Glutamatergic neuron (in vitro differentiated cells): ENCODE measurements at regions not wholly inside any gene's neighbourhood (a gene's known extent, or its start where the extent isn't known, plus 50 kb on each side); places are given as distances from the start of the nearest gene placed in this dataset.

ENCODE experiments used
- DNase-seq: peaks from one replicate; pipeline ENCODE4 v3.0.0; 2022
- H3K27ac Mint-ChIP-seq: one replicate; pipeline ENCODE4 v1.8.0; 2020; ENCODE audit warnings: mild to moderate bottlenecking, mixed read lengths, inconsistent platforms; ENCODE audit not compliant: unreplicated experiment
- H3K27me3 Mint-ChIP-seq: one replicate; pipeline ENCODE4 v1.8.0; 2020; ENCODE audit warnings: mild to moderate bottlenecking, moderate library complexity, mixed read lengths, inconsistent platforms; ENCODE audit not compliant: unreplicated experiment
- H3K36me3 Mint-ChIP-seq: one replicate; pipeline ENCODE4 v1.8.0; 2020; ENCODE audit warnings: mild to moderate bottlenecking, mixed read lengths, inconsistent platforms; ENCODE audit not compliant: unreplicated experiment
- H3K4me1 Mint-ChIP-seq: one replicate; pipeline ENCODE4 v1.8.0; 2020; ENCODE audit warnings: mild to moderate bottlenecking, low read depth, mixed read lengths, inconsistent platforms; ENCODE audit not compliant: unreplicated experiment
- H3K4me3 Mint-ChIP-seq: one replicate; pipeline ENCODE4 v1.8.0; 2020; ENCODE audit warnings: mild to moderate bottlenecking, mixed read lengths, inconsistent platforms; ENCODE audit not compliant: unreplicated experiment
- H3K9me3 Mint-ChIP-seq: one replicate; pipeline ENCODE4 v1.8.0; 2020; ENCODE audit warnings: mild to moderate bottlenecking, moderate library complexity, mixed read lengths, inconsistent platforms; ENCODE audit not compliant: unreplicated experiment
- CTCF ChIP-seq: fragments of 200-600 bp; sonication (generic); IDR thresholded peaks from one replicate; pipeline ENCODE4 v1.5.0; 2021; ENCODE audit not compliant: partially characterized antibody, unreplicated experiment

DNA sequence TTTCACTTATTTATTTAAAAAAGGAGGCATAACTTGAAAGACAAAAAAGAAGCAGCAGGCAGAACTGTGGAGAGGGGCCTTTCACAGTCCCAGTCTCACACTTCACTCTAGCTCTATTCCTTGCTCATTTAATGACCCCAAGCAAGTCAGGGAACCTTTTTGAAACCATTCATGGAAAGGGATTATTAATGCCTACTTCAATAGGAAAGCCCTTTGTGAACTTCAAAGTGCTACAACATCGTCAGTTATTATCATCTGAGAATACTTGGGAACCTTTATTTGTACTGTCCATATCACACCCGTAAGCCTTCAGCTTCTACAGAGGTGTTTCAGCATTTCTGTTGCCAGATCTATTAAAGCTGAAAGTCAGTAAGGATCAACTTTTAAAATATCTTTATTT, 320.2 kb downstream of the TMEM161B start:
- TF ChIP-seq CTCF, result no peak
- Mint-ChIP-seq H3K36me3 (no peaks in the 10 kb centered on the region), H3K4me1 (peaks cover 13% of the 10 kb centered on the region), H3K27me3 (no peaks in the 10 kb centered on the region), H3K9me3 (no peaks in the 10 kb centered on the region), H3K27ac (no peak overlapping the region), H3K4me3 (no peak overlapping the region)
- no peak for DNase-seq

DNA sequence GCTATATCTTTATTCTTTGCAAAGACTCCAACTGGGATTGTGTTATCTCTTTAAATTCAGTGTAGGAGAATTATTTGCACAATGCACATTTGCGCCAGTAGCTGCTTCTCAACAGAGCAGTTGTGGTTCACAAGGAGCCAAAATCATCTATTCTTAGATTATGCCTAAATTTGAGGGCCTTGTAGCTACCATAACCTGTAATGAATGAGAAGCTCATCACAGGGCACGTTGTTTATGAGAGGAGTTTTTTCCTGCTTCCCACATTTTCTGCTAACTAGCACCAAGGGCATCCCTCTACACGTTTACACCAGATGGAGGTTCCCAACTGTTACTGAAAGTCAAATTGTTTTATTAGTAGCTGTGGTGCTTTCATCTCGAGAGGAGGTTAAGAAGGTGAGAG, 322.4 kb downstream of the TMEM161B start:
- Mint-ChIP-seq H3K4me1 (peaks cover 13% of the 10 kb centered on the region), H3K4me3 (no peak overlapping the region), H3K27ac (no peak overlapping the region), H3K9me3 (no peaks in the 10 kb centered on the region), H3K36me3 (no peaks in the 10 kb centered on the region), H3K27me3 (no peaks in the 10 kb centered on the region)
- no peak for DNase-seq
- no peak for TF ChIP-seq CTCF

DNA sequence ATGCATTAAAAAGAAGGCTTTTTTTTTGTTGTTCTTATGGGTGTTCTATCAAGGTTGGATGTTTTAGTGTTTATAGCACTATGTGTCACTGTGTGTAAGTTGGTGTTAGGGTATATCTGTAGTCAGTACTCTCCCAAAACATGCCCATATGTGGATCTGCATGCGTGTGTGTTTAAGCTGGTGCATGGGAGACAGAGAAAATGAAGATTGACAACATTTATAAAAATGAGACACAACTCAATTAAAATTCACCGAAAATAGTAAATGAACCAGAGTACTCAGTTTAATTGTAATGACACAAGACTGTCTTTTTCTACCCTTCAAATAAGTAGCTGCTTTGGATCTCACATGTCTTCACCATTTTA, 323.4 kb downstream of the TMEM161B start:
- no peaks in the 10 kb centered on the region for H3K27me3 Mint-ChIP-seq
- TF ChIP-seq CTCF, result no peak
- no peaks in the 10 kb centered on the region for H3K36me3 Mint-ChIP-seq
- no peaks in the 10 kb centered on the region for H3K9me3 Mint-ChIP-seq
- H3K4me3 Mint-ChIP-seq, result no peak overlapping the region
- H3K4me1 Mint-ChIP-seq, result peaks cover 13% of the 10 kb centered on the region
- H3K27ac Mint-ChIP-seq, result peak overlapping the region; percentile 11
- DNase-seq, result no peak

DNA sequence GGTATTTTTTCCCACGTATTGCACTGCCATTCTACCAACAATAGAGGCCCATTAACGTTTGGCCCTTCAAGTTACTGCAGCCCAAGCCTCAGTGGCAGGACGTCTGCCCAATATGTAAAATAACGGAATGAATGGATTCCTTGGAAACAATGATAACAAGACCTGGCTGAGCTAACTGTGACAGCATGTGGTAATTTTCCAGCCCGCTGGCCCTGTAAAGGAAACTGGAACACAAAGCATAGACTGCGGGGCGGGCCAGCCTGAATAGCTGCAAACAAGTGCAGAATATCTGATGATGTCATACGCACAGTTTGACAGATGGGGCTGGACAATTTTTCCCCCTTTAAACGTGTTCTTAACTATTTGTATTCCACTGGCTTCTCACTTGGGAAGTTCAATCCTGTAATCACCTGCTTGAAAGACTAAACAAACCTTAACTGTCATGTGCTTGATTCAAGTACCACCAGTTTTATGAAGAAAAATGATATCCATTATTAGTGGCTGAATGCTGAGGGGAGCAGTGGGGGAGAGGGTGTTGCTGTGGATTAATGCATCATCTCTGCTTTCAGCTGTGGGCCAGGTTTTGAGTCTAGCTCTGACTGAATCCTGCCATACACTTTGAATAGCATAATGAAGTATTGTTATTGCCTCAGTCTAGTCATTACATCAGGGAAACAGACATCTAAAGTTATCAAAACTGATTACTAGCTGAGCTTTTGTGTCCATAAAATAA, 323.9 kb downstream of the TMEM161B start:
- Mint-ChIP-seq H3K4me3 (no peak overlapping the region), H3K9me3 (no peaks in the 10 kb centered on the region), H3K4me1 (peaks cover 13% of the 10 kb centered on the region), H3K27ac (peak overlapping the region; percentile 56), H3K36me3 (no peaks in the 10 kb centered on the region), H3K27me3 (no peaks in the 10 kb centered on the region)
- no peak for TF ChIP-seq CTCF
- DNase-seq, result peak; percentile 54

GRCh38 chr5:87940775-87941174, 327.9 kb downstream of the TMEM161B start:
- Mint-ChIP-seq H3K36me3 (no peaks in the 10 kb centered on the region), H3K27ac (no peak overlapping the region), H3K4me1 (peaks cover 13% of the 10 kb centered on the region), H3K4me3 (no peak overlapping the region), H3K9me3 (no peaks in the 10 kb centered on the region), H3K27me3 (no peaks in the 10 kb centered on the region)
- DNase-seq, result no peak
- TF ChIP-seq CTCF, result no peak
